ENCODE measurements at regions not wholly inside any gene's neighbourhood (a gene's known extent, or its start where the extent isn't known, plus 50 kb on each side); places are given as distances from the start of the nearest gene placed in this dataset.

DNA sequence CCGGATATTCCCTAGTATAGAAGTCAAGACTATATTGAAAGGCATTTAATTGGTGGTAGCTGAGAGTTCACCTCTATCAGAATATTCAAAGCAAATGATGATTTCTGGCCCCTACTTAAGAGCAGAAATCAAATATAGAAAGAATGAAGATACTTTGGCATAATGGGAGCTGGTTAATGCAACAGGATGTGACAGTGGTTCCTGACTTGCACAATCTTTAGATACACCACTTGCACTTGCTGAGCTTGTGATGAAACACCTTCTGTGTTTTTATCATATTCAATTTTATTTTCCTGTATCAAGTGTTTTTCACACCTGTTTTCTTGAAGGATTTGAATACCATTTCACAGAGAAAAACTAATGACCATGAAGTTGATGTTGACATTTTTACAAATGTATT lies 124.1 kb upstream of the CDH19 start:
- H3K4me3 ChIP-seq (ENCODE audit: low read length) = no peak overlapping the region
- no peak for TF ChIP-seq ZNF274 (IDR thresholded peaks at IDR 0.05; ENCODE audit: low read depth, low read length)

DNA sequence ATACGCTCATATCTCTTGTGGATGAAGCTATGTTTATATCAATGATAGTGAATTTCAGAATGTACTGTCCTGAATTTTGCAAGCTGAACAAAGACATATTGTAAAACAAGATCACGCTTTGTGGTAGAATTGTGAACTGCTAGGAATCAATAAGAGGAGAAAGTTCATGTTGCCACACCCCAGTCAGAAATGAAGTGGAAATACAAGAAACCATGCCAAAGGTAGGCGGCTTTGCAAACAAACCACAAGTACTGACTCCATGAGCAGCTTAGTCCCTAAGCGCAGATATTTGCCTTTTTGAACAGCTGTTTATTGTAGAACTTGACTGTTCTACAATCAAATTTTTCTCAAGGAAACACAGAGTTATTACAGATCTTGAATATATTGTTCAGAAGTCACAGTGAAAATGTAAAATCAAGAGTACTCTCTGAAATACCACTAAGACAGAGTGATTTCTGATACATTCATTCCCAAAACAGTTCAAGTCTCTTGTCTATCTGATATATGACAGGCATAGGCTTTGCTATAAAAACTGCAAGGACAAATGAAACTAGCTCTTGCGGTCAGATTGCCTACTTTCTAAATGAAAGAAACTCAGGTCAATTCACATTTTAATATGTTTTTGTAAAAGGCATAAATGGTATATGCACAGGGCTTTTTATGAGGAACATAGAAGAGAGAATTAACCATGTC lies 120.9 kb upstream of the CDH19 start:
- no peak for TF ChIP-seq ZNF274 (IDR thresholded peaks at IDR 0.05; ENCODE audit: low read depth, low read length)
- H3K4me3 ChIP-seq (ENCODE audit: low read length) = no peak overlapping the region

DNA sequence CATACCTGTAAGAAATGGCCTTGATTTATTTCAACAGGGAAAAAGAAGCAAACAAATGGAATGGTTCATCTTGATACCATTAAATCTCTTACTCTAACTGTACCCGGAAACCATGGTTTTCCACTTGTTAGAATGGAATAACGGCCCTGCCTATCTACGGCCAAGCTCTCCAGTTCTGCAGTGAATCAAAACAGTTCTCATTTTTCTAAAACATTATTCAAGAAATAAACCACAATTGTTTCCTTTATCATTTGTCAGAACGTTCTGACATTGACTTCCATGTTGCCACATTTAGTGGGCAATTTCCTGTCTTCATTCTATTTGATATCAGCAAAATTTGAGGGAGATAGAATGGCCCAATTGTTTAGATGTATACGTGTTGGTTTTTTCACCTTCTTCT lies 118.8 kb upstream of the CDH19 start:
- H3K4me3 ChIP-seq (ENCODE audit: low read length) = no peak overlapping the region
- no peak for TF ChIP-seq ZNF274 (IDR thresholded peaks at IDR 0.05; ENCODE audit: low read depth, low read length)

DNA sequence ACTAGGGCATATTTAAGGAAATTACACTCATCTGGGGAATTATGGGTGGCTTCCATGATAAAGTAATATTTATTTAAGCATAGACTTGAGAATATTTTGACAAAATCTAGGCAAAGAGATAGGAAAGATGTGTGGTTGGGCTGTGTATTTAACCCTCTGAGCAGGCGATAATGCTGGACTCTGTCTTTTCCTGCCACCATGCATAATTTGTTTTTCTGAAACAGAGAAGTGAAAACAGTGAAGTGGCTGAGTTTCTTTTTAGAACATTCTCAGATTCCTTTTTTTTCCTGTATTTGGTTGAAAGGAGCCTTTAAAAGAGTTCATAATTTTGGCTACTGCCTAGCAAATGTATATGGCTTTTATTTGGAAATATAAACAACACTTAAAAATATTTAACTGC lies 104.8 kb upstream of the CDH19 start:
- TF ChIP-seq ZNF274 (IDR thresholded peaks at IDR 0.05; ENCODE audit: low read depth, low read length) = no peak
- no peak overlapping the region for H3K4me3 ChIP-seq (ENCODE audit: low read length)

DNA sequence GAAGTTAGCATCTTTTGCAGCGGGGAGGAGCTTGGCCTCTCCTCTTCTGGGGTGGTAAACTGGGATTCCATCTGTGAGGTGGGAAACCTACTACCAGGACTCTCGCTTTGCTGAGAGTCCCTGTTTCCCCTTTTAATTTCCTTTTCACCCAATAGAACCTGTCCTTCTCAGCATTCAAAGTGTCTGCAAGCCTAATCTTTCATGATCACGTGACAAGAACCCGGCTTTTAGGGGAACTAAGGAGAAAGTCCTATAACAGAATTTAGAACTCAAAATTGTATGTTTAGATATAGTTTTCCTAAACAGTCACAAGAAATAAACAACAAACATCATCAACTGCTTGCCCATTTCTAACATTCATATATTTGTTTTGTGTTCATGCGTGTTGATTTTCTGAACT lies 103.6 kb upstream of the CDH19 start:
- TF ChIP-seq ZNF274 (IDR thresholded peaks at IDR 0.05; ENCODE audit: low read depth, low read length) = no peak
- no peak overlapping the region for H3K4me3 ChIP-seq (ENCODE audit: low read length)

DNA sequence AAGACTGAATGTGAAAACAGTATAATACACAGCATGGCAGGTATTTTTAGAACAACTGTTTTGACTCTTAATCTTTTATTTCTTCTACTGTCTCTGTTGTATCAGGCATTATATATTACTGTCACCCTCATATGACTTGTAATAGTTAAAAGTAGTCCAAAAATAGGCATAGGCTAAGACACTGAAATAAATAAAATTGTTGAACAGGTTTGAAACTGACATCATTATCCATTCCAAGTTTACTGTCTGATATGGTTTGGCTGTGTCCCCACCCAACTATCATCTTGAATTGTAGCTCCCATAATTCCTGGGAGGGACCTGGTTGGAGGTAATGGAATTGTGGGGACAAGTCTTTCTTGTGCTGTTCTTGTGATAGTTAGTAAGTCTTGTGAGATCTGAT lies 91.4 kb upstream of the CDH19 start:
- no peak for TF ChIP-seq ZNF274 (IDR thresholded peaks at IDR 0.05; ENCODE audit: low read depth, low read length)
- no peak overlapping the region for H3K4me3 ChIP-seq (ENCODE audit: low read length)

DNA sequence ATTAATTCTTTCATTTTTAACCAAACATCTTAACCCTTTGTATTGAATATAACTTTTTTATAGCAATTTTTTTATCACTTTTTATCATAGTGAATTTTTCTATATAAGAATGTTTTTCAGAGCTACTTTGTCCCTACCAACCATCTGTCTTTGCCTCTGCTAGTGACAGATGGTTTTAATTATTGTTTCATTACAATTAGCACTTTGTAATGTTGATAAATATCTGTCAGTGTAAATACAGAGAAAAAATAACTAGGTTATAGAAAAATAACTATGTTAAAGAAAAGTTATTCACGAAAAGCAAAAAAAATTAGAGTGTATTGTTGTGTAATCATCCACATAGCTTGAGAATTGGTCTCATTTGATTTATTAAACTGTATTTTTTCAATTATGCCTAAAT lies 91.0 kb upstream of the CDH19 start:
- no peak overlapping the region for H3K4me3 ChIP-seq (ENCODE audit: low read length)
- no peak for TF ChIP-seq ZNF274 (IDR thresholded peaks at IDR 0.05; ENCODE audit: low read depth, low read length)

DNA sequence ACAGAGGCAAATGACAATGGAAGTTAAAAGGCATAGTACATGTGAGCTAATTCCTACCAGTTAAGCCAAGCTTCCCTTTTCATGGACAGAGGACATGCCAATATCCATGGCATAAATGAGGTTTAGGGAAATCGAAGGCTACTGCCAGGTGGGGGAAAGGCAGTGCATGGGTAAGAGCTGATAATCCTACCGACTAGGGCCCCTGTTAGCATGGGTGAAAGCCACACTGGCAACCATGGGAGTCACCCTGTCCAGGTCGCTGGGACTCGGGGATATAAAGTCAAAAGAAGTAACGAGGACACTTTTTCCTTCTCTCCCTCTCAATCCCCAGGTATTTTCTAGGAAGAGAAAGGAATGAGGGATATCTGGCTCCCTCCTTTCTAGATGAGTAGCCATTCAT lies 83.7 kb upstream of the CDH19 start:
- no peak for TF ChIP-seq ZNF274 (IDR thresholded peaks at IDR 0.05; ENCODE audit: low read depth, low read length)
- no peak overlapping the region for H3K4me3 ChIP-seq (ENCODE audit: low read length)

DNA sequence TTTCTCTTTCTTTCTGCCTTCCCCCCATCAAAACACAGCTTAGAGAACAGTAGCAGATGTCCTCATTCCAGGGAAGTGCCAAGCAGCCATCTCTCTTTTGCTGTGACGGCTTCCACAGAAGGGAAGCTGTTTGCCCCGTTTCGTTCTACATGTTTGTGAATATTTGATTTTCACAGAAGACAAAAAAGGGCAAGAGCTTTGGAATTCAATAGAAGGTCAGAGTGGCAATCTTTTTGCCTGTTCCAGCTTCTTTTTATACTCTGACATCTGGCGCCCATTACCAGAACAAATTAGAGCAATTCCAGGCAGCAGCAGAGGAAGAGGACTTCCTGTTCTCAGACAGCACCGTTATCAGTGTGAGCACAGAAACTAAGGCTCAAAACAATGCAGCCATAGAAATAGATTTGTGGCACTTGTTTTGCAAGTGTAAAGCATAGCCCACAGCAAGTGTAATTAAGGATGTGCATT lies 79.0 kb upstream of the CDH19 start:
- no peak for TF ChIP-seq ZNF274 (IDR thresholded peaks at IDR 0.05; ENCODE audit: low read depth, low read length)
- H3K4me3 ChIP-seq (ENCODE audit: low read length) = no peak overlapping the region

DNA sequence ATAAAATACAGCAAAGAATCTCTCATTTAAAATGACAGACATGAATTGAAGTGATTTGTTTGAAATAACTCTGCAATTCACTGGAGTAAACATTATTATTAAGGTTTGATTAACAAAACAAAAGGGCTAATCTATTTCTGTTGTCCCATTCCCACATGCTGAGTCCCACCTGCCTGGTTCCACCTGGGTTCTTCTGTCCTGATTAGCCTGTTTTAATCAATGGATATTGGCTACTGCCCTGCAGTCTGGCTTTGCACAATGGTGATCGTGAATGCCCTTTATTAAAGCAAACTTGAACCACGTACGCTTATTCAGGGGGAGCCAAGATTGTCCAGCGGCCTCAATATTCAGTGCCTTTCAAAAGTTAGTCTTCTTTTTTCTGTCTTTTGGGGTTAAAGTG lies 72.8 kb upstream of the CDH19 start:
- H3K4me3 ChIP-seq (ENCODE audit: low read length) = no peak overlapping the region
- no peak for TF ChIP-seq ZNF274 (IDR thresholded peaks at IDR 0.05; ENCODE audit: low read depth, low read length)

DNA sequence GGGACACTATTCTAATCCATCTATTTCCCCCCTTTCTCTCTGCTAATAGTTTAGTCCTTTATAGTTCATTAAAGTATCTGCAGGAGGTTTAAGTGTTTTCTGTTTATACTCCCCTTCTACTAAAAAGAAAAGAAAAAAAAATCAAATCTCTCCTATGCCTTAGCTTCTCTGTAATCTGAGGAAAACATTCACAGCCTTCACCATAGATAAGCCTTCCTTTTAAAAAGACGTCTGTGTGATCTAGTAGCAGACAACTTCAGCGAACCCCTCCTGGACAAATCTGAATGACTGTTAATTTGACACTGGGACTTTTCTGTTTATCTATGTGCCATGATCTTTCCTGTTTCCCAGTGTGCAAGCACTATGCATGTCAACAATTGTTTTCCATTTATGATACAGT lies 70.4 kb upstream of the CDH19 start:
- no peak for TF ChIP-seq ZNF274 (IDR thresholded peaks at IDR 0.05; ENCODE audit: low read depth, low read length)
- H3K4me3 ChIP-seq (ENCODE audit: low read length) = no peak overlapping the region

DNA sequence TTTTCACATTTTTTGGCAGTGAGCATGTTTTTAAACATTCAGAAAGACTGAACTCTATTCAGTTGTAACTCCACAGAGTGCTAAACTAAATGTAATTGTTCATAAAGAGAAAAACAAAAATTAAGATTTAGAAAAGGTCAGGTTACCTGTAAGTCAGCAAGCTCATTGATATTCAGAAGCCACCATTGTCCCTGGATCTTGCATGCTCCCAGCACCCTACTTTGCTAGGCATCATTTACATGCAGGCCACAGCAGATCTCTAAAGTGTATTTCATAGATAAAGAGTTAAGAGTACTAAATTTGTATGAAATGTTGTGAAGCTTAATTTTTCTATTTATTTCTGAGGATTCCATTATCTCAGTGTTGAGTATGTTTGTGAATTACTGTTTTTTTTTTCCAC lies 64.8 kb upstream of the CDH19 start:
- TF ChIP-seq ZNF274 (IDR thresholded peaks at IDR 0.05; ENCODE audit: low read depth, low read length) = no peak
- H3K4me3 ChIP-seq (ENCODE audit: low read length) = no peak overlapping the region

DNA sequence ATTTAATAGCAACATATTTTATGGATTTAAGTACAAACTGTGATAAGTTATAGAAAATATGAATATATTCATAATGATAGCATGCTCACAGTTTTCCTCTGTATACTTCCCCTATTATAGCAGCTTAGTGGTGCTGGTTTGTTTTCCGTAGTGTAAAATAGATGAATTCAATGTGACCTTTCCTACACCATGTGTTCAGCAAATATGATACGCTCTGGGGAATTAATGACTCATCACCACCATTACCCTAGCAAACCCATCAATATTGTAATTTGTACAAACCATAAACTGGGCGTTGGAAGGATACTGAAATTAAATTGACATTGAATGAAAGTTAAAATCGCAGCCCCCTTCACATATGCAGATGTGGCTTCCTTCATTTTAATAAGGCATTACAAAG lies 58.7 kb upstream of the CDH19 start:
- TF ChIP-seq ZNF274 (IDR thresholded peaks at IDR 0.05; ENCODE audit: low read depth, low read length) = no peak
- no peak overlapping the region for H3K4me3 ChIP-seq (ENCODE audit: low read length)

DNA sequence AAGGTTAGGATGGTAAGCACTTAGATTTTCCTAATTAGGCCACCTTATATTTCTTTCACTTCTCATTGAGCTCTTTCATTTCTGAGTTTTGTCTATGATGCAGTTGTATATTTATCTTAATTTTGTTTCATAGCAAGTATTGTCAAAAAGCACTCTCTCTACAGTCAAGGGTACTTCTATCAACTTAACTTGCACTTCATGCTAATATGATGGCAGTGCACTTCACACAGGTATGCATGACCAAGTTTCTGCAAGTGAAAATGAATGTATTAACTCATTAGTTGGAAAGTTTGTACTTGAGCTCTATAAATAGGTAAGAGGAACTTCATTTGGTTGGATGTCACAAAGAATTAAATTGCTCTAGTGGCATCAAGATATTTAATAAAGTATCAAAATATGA lies 51.5 kb upstream of the CDH19 start:
- H3K4me3 ChIP-seq (ENCODE audit: low read length) = no peak overlapping the region
- no peak for TF ChIP-seq ZNF274 (IDR thresholded peaks at IDR 0.05; ENCODE audit: low read depth, low read length)
